Activated CD4-positive, alpha-beta T cell treated with anti-CD3 and anti-CD28 coated beads, Interleukin-2, amount 50 U/mL, for 4 hours (primary cell): ENCODE measurements at regions not wholly inside any gene's neighbourhood (a gene's known extent, or its start where the extent isn't known, plus 50 kb on each side); places are given as distances from the start of the nearest gene placed in this dataset.
"Not testable (repeated sequence)": the region's sequence is repeated elsewhere in the genome, so short reads cannot be mapped to it uniquely, and the experiment has no call there.

Experiments used
- DNase-seq, 2 experiments: peaks; one replicate each; pipeline ENCODE4 v3.0.0-alpha.2; 2020

- DNase-seq = no peak
These were observed 181.0 kb upstream of the ATP11B start for GRCh38 chr3:182612332-182612731.

GRCh38 chr3:182617500-182617899 lies 175.8 kb upstream of the ATP11B start:
- no peak for DNase-seq

- no peak for DNase-seq
These were observed 175.1 kb upstream of the ATP11B start for GRCh38 chr3:182618085-182618732.

- DNase-seq = no peak
These were observed 174.2 kb upstream of the ATP11B start for GRCh38 chr3:182618981-182619591.

- no peak for DNase-seq
These were observed 172.4 kb upstream of the ATP11B start for GRCh38 chr3:182620723-182621434.

GRCh38 chr3:182621435-182622240 lies 171.7 kb upstream of the ATP11B start:
- no peak for DNase-seq

- DNase-seq = no peak
These were observed 171.1 kb upstream of the ATP11B start for GRCh38 chr3:182622241-182622545.

GRCh38 chr3:182626484-182627467 lies 166.5 kb upstream of the ATP11B start:
- DNase-seq = no peak

GRCh38 chr3:182628531-182628930 lies 164.8 kb upstream of the ATP11B start:
- no peak for DNase-seq

- no peak for DNase-seq
These were observed 163.8 kb upstream of the ATP11B start for GRCh38 chr3:182629521-182629920.

- no peak for DNase-seq
These were observed 161.9 kb upstream of the ATP11B start for GRCh38 chr3:182631183-182632076.

- no peak for DNase-seq
These were observed 161.3 kb upstream of the ATP11B start for GRCh38 chr3:182632077-182632393.

- DNase-seq = no peak
These were observed 160.1 kb upstream of the ATP11B start for GRCh38 chr3:182633186-182633585.

- no peak for DNase-seq
These were observed 156.7 kb upstream of the ATP11B start for GRCh38 chr3:182636646-182637045.

GRCh38 chr3:182637350-182638110 lies 155.8 kb upstream of the ATP11B start:
- no peak for DNase-seq

GRCh38 chr3:182644013-182644412 lies 149.3 kb upstream of the ATP11B start:
- no peak for DNase-seq

- no peak for DNase-seq
These were observed 148.4 kb upstream of the ATP11B start for GRCh38 chr3:182644790-182645433.

- no peak for DNase-seq
These were observed 142.7 kb upstream of the ATP11B start for GRCh38 chr3:182650568-182651128.

GRCh38 chr3:182651461-182651860 lies 141.8 kb upstream of the ATP11B start:
- DNase-seq = no peak

- not testable (repeated sequence) for DNase-seq
These were observed 140.2 kb upstream of the ATP11B start for GRCh38 chr3:182653065-182653464.
